ENCODE measurements at regions not wholly inside any gene's neighbourhood (a gene's known extent, or its start where the extent isn't known, plus 50 kb on each side); places are given as distances from the start of the nearest gene placed in this dataset.

GRCh38 chr4:59571805-59572430, 1628.2 kb upstream of the ADGRL3 start:
- Histone ChIP-seq H3K27me3 (ENCODE audit: insufficient read depth, low read length) (no peaks in the 10 kb centered on the region), H4K91ac (ENCODE audit: insufficient read length, low read depth, low read length) (no peak overlapping the region), H3K23ac (ENCODE audit: insufficient read length, low read depth, low read length) (no peak overlapping the region), H3K18ac (ENCODE audit: insufficient read length, low read depth, low read length) (no peak overlapping the region), H3K56ac (ENCODE audit: insufficient read length, low read depth, low read length) (no peak overlapping the region), H3K23me2 (ENCODE audit: insufficient read length, low read depth, low read length, poor library complexity, severe bottlenecking) (no peaks in the 10 kb centered on the region), H2BK20ac (ENCODE audit: low read depth, low read length, poor library complexity, severe bottlenecking) (no peak overlapping the region), H2AFZ (ENCODE audit: low read length) (no peak overlapping the region), H3T11ph (ENCODE audit: low read length) (no peak overlapping the region), H3K4me1 (ENCODE audit: insufficient read depth, low read length) (no peaks in the 10 kb centered on the region), H3K9ac (ENCODE audit: extremely low read depth, insufficient read length, low read length) (no peak overlapping the region), H2AK5ac (ENCODE audit: insufficient read length, low read length) (no peak overlapping the region), H3K9me3 (ENCODE audit: control insufficient read depth, low read depth, low read length) (no peaks in the 10 kb centered on the region), H4K8ac (replicated peaks; ENCODE audit: insufficient read length, low read depth, low read length) (no peak overlapping the region), H3K27ac (ENCODE audit: insufficient read length, low read depth, low read length) (no peak overlapping the region), H3K4me2 (ENCODE audit: insufficient read depth, insufficient read length, low read length) (no peak overlapping the region), H2BK5ac (ENCODE audit: insufficient read length, low read length) (no peak overlapping the region), H3K79me1 (ENCODE audit: insufficient read depth, low read depth, low read length, poor library complexity, severe bottlenecking) (no peaks in the 10 kb centered on the region), H2BK120ac (ENCODE audit: low read depth, low read length, poor library complexity, severe bottlenecking) (no peak overlapping the region), H2BK15ac (ENCODE audit: low read depth, low read length) (no peak overlapping the region), H3K79me2 (ENCODE audit: insufficient read depth, low read length) (no peaks in the 10 kb centered on the region), H3K4ac (ENCODE audit: low read depth, low read length) (no peak overlapping the region), H3K14ac (ENCODE audit: insufficient read depth, low read length) (no peak overlapping the region), H4K20me1 (ENCODE audit: control insufficient read depth, insufficient read depth, insufficient read length) (no peaks in the 10 kb centered on the region), H4K5ac (ENCODE audit: insufficient read length, low read depth, low read length) (no peak overlapping the region), H2BK12ac (ENCODE audit: insufficient read length, low read depth, low read length) (no peak overlapping the region)
- DNase-seq, result no peak
- Mint-ChIP-seq H3K4me1 (no peaks in the 10 kb centered on the region), H3K36me3 (ENCODE audit: insufficient read depth in 1 of 3, low read depth in 3 of 3) (no peaks in the 10 kb centered on the region), H3K27me3 (ENCODE audit: low read depth) (no peaks in the 10 kb centered on the region), H3K27ac (no peak overlapping the region), H3K9me3 (no peaks in the 10 kb centered on the region), H3K4me3 (no peak overlapping the region)
- no CpG with 5 or more reads among the region's 9 CpGs for whole genome bisulfite sequencing (ENCODE audit: extremely low coverage, insufficient read length, low lambda C conversion rate)
- no peak for TF ChIP-seq CTCF (conservative IDR thresholded peaks at IDR 0.05)

Data from H9 (cell line).